ENCODE measurements at regions not wholly inside any gene's neighbourhood (a gene's known extent, or its start where the extent isn't known, plus 50 kb on each side); places are given as distances from the start of the nearest gene placed in this dataset.

- no peak for DNase-seq (ENCODE audit: low read depth, low spot score)
- H3K27ac ChIP-seq (ENCODE audit: low read length), result no peak overlapping the region
- in situ Hi-C loops (cut with HindIII; ENCODE audit: low pct_unique_long_range_greater_than_20kb, low sequenced_read_pairs) (no loop called here), intact Hi-C loops (cut with micrococcal nuclease; ENCODE audit: unreplicated experiment) (no loop called here)
- H3K4me3 ChIP-seq (ENCODE audit: low read depth in 2 of 2, low read length in 2 of 2), result no peak overlapping the region
- TF ChIP-seq, protein P1, sequence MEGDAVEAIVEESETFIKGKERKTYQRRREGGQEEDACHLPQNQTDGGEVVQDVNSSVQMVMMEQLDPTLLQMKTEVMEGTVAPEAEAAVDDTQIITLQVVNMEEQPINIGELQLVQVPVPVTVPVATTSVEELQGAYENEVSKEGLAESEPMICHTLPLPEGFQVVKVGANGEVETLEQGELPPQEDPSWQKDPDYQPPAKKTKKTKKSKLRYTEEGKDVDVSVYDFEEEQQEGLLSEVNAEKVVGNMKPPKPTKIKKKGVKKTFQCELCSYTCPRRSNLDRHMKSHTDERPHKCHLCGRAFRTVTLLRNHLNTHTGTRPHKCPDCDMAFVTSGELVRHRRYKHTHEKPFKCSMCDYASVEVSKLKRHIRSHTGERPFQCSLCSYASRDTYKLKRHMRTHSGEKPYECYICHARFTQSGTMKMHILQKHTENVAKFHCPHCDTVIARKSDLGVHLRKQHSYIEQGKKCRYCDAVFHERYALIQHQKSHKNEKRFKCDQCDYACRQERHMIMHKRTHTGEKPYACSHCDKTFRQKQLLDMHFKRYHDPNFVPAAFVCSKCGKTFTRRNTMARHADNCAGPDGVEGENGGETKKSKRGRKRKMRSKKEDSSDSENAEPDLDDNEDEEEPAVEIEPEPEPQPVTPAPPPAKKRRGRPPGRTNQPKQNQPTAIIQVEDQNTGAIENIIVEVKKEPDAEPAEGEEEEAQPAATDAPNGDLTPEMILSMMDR (IDR thresholded peaks at IDR 0.05), result no peak
- TF ChIP-seq REST (IDR thresholded peaks at IDR 0.05; ENCODE audit: insufficient read depth in 1 of 2, low read depth in 2 of 2, low read length in 1 of 2) (no peak), TCF7L2 (IDR thresholded peaks at IDR 0.05; ENCODE audit: low read depth, low read length) (no peak), SIN3A (IDR thresholded peaks at IDR 0.05; ENCODE audit: borderline replicate concordance, insufficient read depth, low read depth, low read length) (no peak)
- BruUV-seq (replicated peaks), result no TSS peak
- CTCF ChIA-PET, result no interaction called here
- H3K4me1 ChIP-seq (ENCODE audit: control insufficient read depth, insufficient read depth, low read length), result no peaks in the 10 kb centered on the region
- ATAC-seq, result no peak
- no peaks in the 10 kb centered on the region for H3K9me3 ChIP-seq (ENCODE audit: control insufficient read depth, insufficient read depth, low read depth, low read length)
- no peaks in the 10 kb centered on the region for H3K36me3 ChIP-seq (ENCODE audit: control insufficient read depth, insufficient read depth, low read length)
- H3K27me3 ChIP-seq (ENCODE audit: control insufficient read depth, insufficient read depth, low read length), result no peaks in the 10 kb centered on the region
- POLR2A ChIA-PET, result no interaction called here
These were observed 193.3 kb upstream of the RASGEF1B start for GRCh38 chr4:81665045-81665444.

DNA sequence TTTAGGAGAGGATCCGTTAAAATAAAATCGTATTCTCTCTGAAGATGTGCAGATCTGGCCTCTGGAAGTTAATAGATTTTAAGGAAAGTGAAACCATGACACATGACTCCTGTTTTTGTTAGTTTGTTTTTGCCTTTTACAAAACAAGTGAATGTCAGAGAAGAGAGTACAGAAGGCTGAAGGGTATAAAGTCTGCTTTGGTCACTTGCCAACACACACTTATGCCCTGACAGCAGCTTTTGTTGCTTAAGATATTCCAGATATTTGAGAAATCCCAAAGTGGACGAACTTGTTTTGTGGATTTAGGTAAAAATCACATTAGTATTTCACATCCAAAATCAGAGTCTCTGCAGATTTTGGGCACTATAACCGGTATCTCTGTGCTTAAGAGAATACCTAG is 192.4 kb upstream of the RASGEF1B start:
- intact Hi-C loops (cut with micrococcal nuclease; ENCODE audit: unreplicated experiment), result no loop called here
- ChIA-PET CTCF (no interaction called here), POLR2A (no interaction called here)
- Histone ChIP-seq H3K9me3 (ENCODE audit: control insufficient read depth, insufficient read depth, low read depth, low read length) (no peaks in the 10 kb centered on the region), H3K4me3 (ENCODE audit: low read depth in 2 of 2, low read length in 2 of 2) (no peak overlapping the region), H3K27me3 (ENCODE audit: control insufficient read depth, insufficient read depth, low read length) (no peaks in the 10 kb centered on the region), H3K36me3 (ENCODE audit: control insufficient read depth, insufficient read depth, low read length) (no peaks in the 10 kb centered on the region), H3K4me1 (ENCODE audit: control insufficient read depth, insufficient read depth, low read length) (no peaks in the 10 kb centered on the region), H3K27ac (ENCODE audit: low read length) (no peak overlapping the region)
- DNase-seq (ENCODE audit: low read depth, low spot score), result no peak
- no TSS peak for BruUV-seq (replicated peaks)
- no peak for TF ChIP-seq SIN3A (IDR thresholded peaks at IDR 0.05; ENCODE audit: borderline replicate concordance, insufficient read depth, low read depth, low read length)
- no peak for TF ChIP-seq REST (IDR thresholded peaks at IDR 0.05; ENCODE audit: insufficient read depth in 1 of 2, low read depth in 2 of 2, low read length in 1 of 2)
- TF ChIP-seq, protein P1 (IDR thresholded peaks at IDR 0.05), result no peak
- no peak for TF ChIP-seq POLR2AphosphoS5 (IDR thresholded peaks at IDR 0.05; ENCODE audit: low read depth, low read length)
- TF ChIP-seq TCF7L2 (IDR thresholded peaks at IDR 0.05; ENCODE audit: low read depth, low read length), result no peak
- ATAC-seq, result no peak
- in situ Hi-C loops (cut with HindIII; ENCODE audit: low pct_unique_long_range_greater_than_20kb, low sequenced_read_pairs), result no loop called here

All from Panc1 (cell line).